K562 (cell line): ENCODE measurements at regions not wholly inside any gene's neighbourhood (a gene's known extent, or its start where the extent isn't known, plus 50 kb on each side); places are given as distances from the start of the nearest gene placed in this dataset.
A peak's percentile ranks its signal among the peaks of the same experiment; 100 is the strongest.

Source experiments
- DDX20 ChIP-seq: fragments of 450-650 bp; IDR thresholded peaks from 2 replicates; pipeline ENCODE4 v1.6.1; 2016; ENCODE audit warnings: missing genetic modification characterization, low read depth, mild to moderate bottlenecking, missing compliant biosample characterization, moderate library complexity
- JUNB ChIP-seq: fragments of 450-650 bp; formaldehyde crosslinking; conservative IDR thresholded peaks from 2 replicates; pipeline ENCODE4 v1.4.0; 2020; ENCODE audit warnings: mild to moderate bottlenecking
- RAD51 ChIP-seq: fragments of 450-650 bp; IDR thresholded peaks from 2 replicates; pipeline ENCODE4 v1.7.1; 2016; ENCODE audit warnings: low read depth, mild to moderate bottlenecking, borderline replicate concordance
- SMC3 ChIP-seq: conservative IDR thresholded peaks from 2 replicates; pipeline ENCODE4 v1.6.1; 2011; ENCODE audit warnings: low read depth, low read length, improper control_type of control experiment; ENCODE audit not compliant: insufficient read depth
- SRSF9 ChIP-seq: fragments of 200-400 bp; formaldehyde crosslinking; IDR thresholded peaks from 2 replicates; pipeline ENCODE4 v1.6.1; 2017; ENCODE audit warnings: low read depth, low read length, borderline replicate concordance
- ZNF707 ChIP-seq: fragments of 250-450 bp; sonication (Bioruptor Pico); conservative IDR thresholded peaks from 2 replicates; pipeline ENCODE4 v1.8.0; 2022; ENCODE audit warnings: inconsistent platforms, mild to moderate bottlenecking, moderate library complexity
- TF ChIP-seq, protein P1 (sequence below), 3 experiments: IDR thresholded peaks in 2 of 3; conservative IDR thresholded peaks in 1 of 3; 2 replicates each; pipeline ENCODE4 v1.5.1; 2011 to 2012; ENCODE audit warnings: low read length in 3 of 3, mild to moderate bottlenecking in 3 of 3, control low read depth in 2 of 3, improper control_type of control experiment in 1 of 3, inconsistent platforms in 1 of 3, low read depth in 1 of 3, mixed read lengths in 1 of 3, moderate library complexity in 1 of 3; ENCODE audit not compliant: insufficient read depth in 2 of 3
- TF ChIP-seq, protein P2 (sequence below): fragments of 450-650 bp; IDR thresholded peaks from 2 replicates; pipeline ENCODE4 v1.6.1; 2016; ENCODE audit warnings: low read depth, mild to moderate bottlenecking, moderate library complexity
- TF ChIP-seq, protein P3 (sequence below): sonication (generic); formaldehyde crosslinking; IDR thresholded peaks from 2 replicates; pipeline ENCODE4 v1.5.0; 2020; ENCODE audit warnings: missing genetic modification reagents

DNA sequence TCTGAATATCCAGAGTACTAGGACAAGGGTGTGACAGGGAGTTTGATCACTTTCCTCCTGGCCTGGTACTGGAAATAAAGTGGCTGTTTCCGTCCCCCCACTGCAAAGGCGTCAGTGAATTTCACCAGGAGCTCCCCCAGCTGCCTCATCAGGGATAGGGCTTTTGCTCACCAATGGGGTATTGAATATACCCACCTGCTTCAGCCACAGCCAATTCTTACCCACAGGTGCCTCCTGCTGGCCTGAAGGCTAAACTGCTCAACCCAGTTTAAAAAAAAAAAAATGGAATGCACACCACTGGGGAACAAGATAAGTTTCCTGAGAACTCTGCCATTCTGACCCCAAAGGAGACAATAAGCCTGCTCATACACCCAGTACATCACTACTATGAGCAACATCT lies 65.3 kb upstream of the MS4A8 start:
- TF ChIP-seq DDX20 (no peak), JUNB (CRISPR knock-in tag) (no peak), SMC3 (0 out of 2 replicates have a peak, but pooled peaks have one; percentile 40), ZNF707 (CRISPR knock-in tag) (no peak), RAD51 (no peak), SRSF9 (no peak)
- TF ChIP-seq, protein P1, sequence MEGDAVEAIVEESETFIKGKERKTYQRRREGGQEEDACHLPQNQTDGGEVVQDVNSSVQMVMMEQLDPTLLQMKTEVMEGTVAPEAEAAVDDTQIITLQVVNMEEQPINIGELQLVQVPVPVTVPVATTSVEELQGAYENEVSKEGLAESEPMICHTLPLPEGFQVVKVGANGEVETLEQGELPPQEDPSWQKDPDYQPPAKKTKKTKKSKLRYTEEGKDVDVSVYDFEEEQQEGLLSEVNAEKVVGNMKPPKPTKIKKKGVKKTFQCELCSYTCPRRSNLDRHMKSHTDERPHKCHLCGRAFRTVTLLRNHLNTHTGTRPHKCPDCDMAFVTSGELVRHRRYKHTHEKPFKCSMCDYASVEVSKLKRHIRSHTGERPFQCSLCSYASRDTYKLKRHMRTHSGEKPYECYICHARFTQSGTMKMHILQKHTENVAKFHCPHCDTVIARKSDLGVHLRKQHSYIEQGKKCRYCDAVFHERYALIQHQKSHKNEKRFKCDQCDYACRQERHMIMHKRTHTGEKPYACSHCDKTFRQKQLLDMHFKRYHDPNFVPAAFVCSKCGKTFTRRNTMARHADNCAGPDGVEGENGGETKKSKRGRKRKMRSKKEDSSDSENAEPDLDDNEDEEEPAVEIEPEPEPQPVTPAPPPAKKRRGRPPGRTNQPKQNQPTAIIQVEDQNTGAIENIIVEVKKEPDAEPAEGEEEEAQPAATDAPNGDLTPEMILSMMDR (IDR thresholded peaks at IDR 0.05 in 2 of 3, conservative IDR thresholded peaks at IDR 0.05 in 1 of 3; ENCODE audit: insufficient read depth in 2 of 3, low read depth in 1 of 3, low read length in 3 of 3), result peak; percentile 54 to 66 (median 59)
- TF ChIP-seq, protein P2, sequence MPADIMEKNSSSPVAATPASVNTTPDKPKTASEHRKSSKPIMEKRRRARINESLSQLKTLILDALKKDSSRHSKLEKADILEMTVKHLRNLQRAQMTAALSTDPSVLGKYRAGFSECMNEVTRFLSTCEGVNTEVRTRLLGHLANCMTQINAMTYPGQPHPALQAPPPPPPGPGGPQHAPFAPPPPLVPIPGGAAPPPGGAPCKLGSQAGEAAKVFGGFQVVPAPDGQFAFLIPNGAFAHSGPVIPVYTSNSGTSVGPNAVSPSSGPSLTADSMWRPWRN, result no peak
- TF ChIP-seq, protein P3, sequence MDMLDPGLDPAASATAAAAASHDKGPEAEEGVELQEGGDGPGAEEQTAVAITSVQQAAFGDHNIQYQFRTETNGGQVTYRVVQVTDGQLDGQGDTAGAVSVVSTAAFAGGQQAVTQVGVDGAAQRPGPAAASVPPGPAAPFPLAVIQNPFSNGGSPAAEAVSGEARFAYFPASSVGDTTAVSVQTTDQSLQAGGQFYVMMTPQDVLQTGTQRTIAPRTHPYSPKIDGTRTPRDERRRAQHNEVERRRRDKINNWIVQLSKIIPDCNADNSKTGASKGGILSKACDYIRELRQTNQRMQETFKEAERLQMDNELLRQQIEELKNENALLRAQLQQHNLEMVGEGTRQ (CRISPR knock-in tag), result no peak
